Body of pancreas (tissue), 4 donors: ENCODE measurements at regions not wholly inside any gene's neighbourhood (a gene's known extent, or its start where the extent isn't known, plus 50 kb on each side); places are given as distances from the start of the nearest gene placed in this dataset.

Source experiments
- POLR2A ChIP-seq, 3 donors: fragments of 450-650 bp; IDR thresholded peaks; one replicate each; pipeline ENCODE4 v1.6.1; 2016; ENCODE audit warnings: antibody characterized with exemption in 3 of 3, mild to moderate bottlenecking in 2 of 3
- TF ChIP-seq, protein P1 (sequence below), 7 experiments: fragments of 450-650 bp in 4 of 7; fragments of 200-600 bp in 3 of 7; sonication (generic) in 3 of 7; IDR thresholded peaks; one replicate each; pipeline ENCODE4 v1.5.1; 2016 to 2019; ENCODE audit warnings: antibody characterized with exemption in 7 of 7

DNA sequence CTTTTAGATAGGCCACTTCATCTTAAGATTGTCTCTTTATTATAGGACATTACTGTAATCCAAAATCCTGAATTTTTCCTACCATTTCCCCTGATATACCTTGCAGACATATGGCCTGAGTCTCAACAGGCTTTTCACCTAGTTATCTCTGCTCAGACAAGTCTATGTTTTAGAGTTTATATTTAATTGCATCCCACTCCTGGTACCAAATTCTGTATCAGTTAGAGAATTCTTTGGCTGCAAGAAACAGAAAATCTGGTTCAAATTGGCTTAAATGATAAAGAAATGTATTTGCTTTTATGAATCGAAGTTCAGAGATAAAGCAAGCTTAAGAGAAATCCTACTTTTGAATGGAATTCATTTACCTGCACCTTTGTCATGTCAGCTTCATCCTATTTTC is 102.2 kb upstream of the OSMR start:
- TF ChIP-seq POLR2A (IDR thresholded peaks at IDR 0.05), result no peak
- TF ChIP-seq, protein P1, sequence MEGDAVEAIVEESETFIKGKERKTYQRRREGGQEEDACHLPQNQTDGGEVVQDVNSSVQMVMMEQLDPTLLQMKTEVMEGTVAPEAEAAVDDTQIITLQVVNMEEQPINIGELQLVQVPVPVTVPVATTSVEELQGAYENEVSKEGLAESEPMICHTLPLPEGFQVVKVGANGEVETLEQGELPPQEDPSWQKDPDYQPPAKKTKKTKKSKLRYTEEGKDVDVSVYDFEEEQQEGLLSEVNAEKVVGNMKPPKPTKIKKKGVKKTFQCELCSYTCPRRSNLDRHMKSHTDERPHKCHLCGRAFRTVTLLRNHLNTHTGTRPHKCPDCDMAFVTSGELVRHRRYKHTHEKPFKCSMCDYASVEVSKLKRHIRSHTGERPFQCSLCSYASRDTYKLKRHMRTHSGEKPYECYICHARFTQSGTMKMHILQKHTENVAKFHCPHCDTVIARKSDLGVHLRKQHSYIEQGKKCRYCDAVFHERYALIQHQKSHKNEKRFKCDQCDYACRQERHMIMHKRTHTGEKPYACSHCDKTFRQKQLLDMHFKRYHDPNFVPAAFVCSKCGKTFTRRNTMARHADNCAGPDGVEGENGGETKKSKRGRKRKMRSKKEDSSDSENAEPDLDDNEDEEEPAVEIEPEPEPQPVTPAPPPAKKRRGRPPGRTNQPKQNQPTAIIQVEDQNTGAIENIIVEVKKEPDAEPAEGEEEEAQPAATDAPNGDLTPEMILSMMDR (IDR thresholded peaks at IDR 0.05), result no peak
